HG03565 (cell line): ENCODE measurements at regions not wholly inside any gene's neighbourhood (a gene's known extent, or its start where the extent isn't known, plus 50 kb on each side); places are given as distances from the start of the nearest gene placed in this dataset.

Source experiments
- ATAC-seq: cut with Tn5 transposase; IDR thresholded peaks from one replicate; pipeline ENCODE4 v1.9.1; 2021; ENCODE audit warnings: mild to moderate bottlenecking, moderate library complexity; ENCODE audit not compliant: unreplicated experiment

GRCh38 chr6:8277769-8278168 lies 157.6 kb downstream of the SLC35B3 start:
- ATAC-seq: no peak

GRCh38 chr6:8276148-8276547 lies 159.2 kb downstream of the SLC35B3 start:
- ATAC-seq: no peak

GRCh38 chr6:8275667-8276066 lies 159.7 kb downstream of the SLC35B3 start:
- ATAC-seq: no peak

GRCh38 chr6:8274226-8274625 lies 161.1 kb downstream of the SLC35B3 start:
- ATAC-seq: no peak

GRCh38 chr6:8269872-8270454 lies 165.4 kb downstream of the SLC35B3 start:
- no peak for ATAC-seq

- ATAC-seq: no peak
These were observed 166.3 kb downstream of the SLC35B3 start for GRCh38 chr6:8269094-8269493.

GRCh38 chr6:8268606-8269005 lies 166.3 kb upstream of the EEF1E1 start:
- no peak for ATAC-seq

- ATAC-seq: no peak
These were observed 165.8 kb upstream of the EEF1E1 start for GRCh38 chr6:8268156-8268555.

- no peak for ATAC-seq
These were observed 158.3 kb upstream of the EEF1E1 start for GRCh38 chr6:8260610-8261009.

- ATAC-seq: no peak
These were observed 144.1 kb upstream of the EEF1E1 start for GRCh38 chr6:8246403-8246802.

- ATAC-seq: no peak
These were observed 143.4 kb upstream of the EEF1E1 start for GRCh38 chr6:8245726-8246125.

- no peak for ATAC-seq
These were observed 141.1 kb upstream of the EEF1E1 start for GRCh38 chr6:8243475-8243874.

GRCh38 chr6:8242885-8243284 lies 140.5 kb upstream of the EEF1E1 start:
- no peak for ATAC-seq

GRCh38 chr6:8240301-8240700 lies 138.0 kb upstream of the EEF1E1 start:
- ATAC-seq: no peak

GRCh38 chr6:8238773-8239683 lies 136.7 kb upstream of the EEF1E1 start:
- no peak for ATAC-seq

GRCh38 chr6:8237668-8238067 lies 135.3 kb upstream of the EEF1E1 start:
- no peak for ATAC-seq

GRCh38 chr6:8236956-8237355 lies 134.6 kb upstream of the EEF1E1 start:
- ATAC-seq: no peak

- no peak for ATAC-seq
These were observed 132.0 kb upstream of the EEF1E1 start for GRCh38 chr6:8234321-8234720.

- no peak for ATAC-seq
These were observed 129.6 kb upstream of the EEF1E1 start for GRCh38 chr6:8231956-8232355.

GRCh38 chr6:8229915-8230756 lies 127.8 kb upstream of the EEF1E1 start:
- no peak for ATAC-seq

GRCh38 chr6:8225113-8225512 lies 122.8 kb upstream of the EEF1E1 start:
- no peak for ATAC-seq

- ATAC-seq: no peak
These were observed 121.3 kb upstream of the EEF1E1 start for GRCh38 chr6:8223678-8224077.
